Endothelial cell of umbilical vein (primary cell): ENCODE measurements at regions not wholly inside any gene's neighbourhood (a gene's known extent, or its start where the extent isn't known, plus 50 kb on each side); places are given as distances from the start of the nearest gene placed in this dataset.

Experiments
- BruUV-seq: library from RNA; stranded (reverse); fragments of 400-500 nt; replicated peaks from 2 replicates; lab custom pipeline; 2021; lab: Mats Ljungman, UMichigan
- CTCF ChIA-PET: fragments of 300-600, 350-600 bp; sonication (Branson Sonifier 250); formaldehyde crosslinking; loops from one replicate; lab custom pipeline; 2021; ENCODE audit warnings: antibody characterized with exemption, inconsistent platforms; lab: Charles Lee
- POLR2A ChIA-PET: fragments of 300-600, 350-600 bp; sonication (Branson Sonifier 250); formaldehyde crosslinking; loops from one replicate; lab custom pipeline; 2021; ENCODE audit warnings: antibody characterized with exemption, inconsistent platforms; lab: Charles Lee
- DNase-seq: peaks from one replicate; pipeline ENCODE4 v3.0.0-alpha.2; 2011; ENCODE audit warnings: low read depth, low spot score
- FAIRE-seq: peaks from 2 replicates; lab custom pipeline; 2011; peaks lifted over from hg19 to GRCh38; lab: Jason Lieb, UNC
- H2AFZ ChIP-seq: 2 replicates; pipeline ENCODE4 v1.6.0; 2012; ENCODE audit warnings: low read depth, low read length, control low read depth, inconsistent platforms
- H3K27ac ChIP-seq: 2 replicates; pipeline ENCODE4 v1.5.1; 2011; ENCODE audit warnings: low read depth, mild to moderate bottlenecking, control low read depth, low read length, moderate library complexity; ENCODE audit not compliant: insufficient read depth
- H3K27me3 ChIP-seq, 2 experiments: 2 replicates each; pipeline versions ENCODE4 v1.6.0 to v1.6.1; 2011; ENCODE audit warnings: low read length in 2 of 2, mixed read lengths in 1 of 2; ENCODE audit not compliant: control insufficient read depth in 2 of 2, insufficient read depth in 2 of 2
- H3K36me3 ChIP-seq, 2 experiments: 2 replicates in 1 of 2; 3 replicates in 1 of 2; pipeline ENCODE4 v1.5.1; 2011; ENCODE audit warnings: low read length in 2 of 2, mild to moderate bottlenecking in 1 of 2, moderate library complexity in 1 of 2; ENCODE audit not compliant: control insufficient read depth in 2 of 2, insufficient read depth in 2 of 2; ENCODE audit errors: extremely low read depth in 1 of 2
- H3K4me1 ChIP-seq: 3 replicates; pipeline ENCODE4 v1.5.1; 2011; ENCODE audit warnings: mild to moderate bottlenecking, low read length; ENCODE audit not compliant: control insufficient read depth, insufficient read depth; ENCODE audit errors: extremely low read depth
- H3K4me2 ChIP-seq: 2 replicates; pipeline ENCODE4 v1.6.1; 2011; ENCODE audit warnings: low read length, control low read depth, mixed read lengths; ENCODE audit not compliant: insufficient read depth
- H3K4me3 ChIP-seq, 3 experiments: fragments of 200-600 bp in 1 of 3; sonication (generic), shearing (Covaris generic) in 1 of 3; replicated peaks in 1 of 3; 2 replicates each; pipeline ENCODE4 v1.5.1; 2011 to 2016; ENCODE audit warnings: control low read depth in 3 of 3, low read length in 3 of 3, mild to moderate bottlenecking in 2 of 3, inconsistent platforms in 1 of 3, low read depth in 1 of 3, moderate library complexity in 1 of 3; ENCODE audit not compliant: insufficient read depth in 1 of 3
- H3K79me2 ChIP-seq: 2 replicates; pipeline ENCODE4 v1.6.0; 2012; ENCODE audit warnings: low read length, inconsistent platforms; ENCODE audit not compliant: control insufficient read depth, insufficient read depth
- H3K9ac ChIP-seq: replicated peaks from 2 replicates; pipeline ENCODE3; 2011; ENCODE audit warnings: low read length, control low read depth; ENCODE audit not compliant: insufficient read depth; ENCODE audit errors: extremely low read depth
- H3K9me1 ChIP-seq: replicated peaks from 3 replicates; pipeline ENCODE4 v1.6.0; 2011; ENCODE audit warnings: mild to moderate bottlenecking, low read length; ENCODE audit not compliant: control insufficient read depth, insufficient read depth; ENCODE audit errors: extremely low read depth
- H3K9me3 ChIP-seq: replicated peaks from 2 replicates; pipeline ENCODE4 v1.5.1; 2012; ENCODE audit warnings: low read length, inconsistent platforms; ENCODE audit not compliant: control insufficient read depth, insufficient read depth
- H4K20me1 ChIP-seq: replicated peaks from 2 replicates; pipeline ENCODE3; 2011; ENCODE audit warnings: mild to moderate bottlenecking, low read length; ENCODE audit not compliant: control insufficient read depth, insufficient read depth; ENCODE audit errors: extremely low read depth
- EZH2 ChIP-seq: IDR thresholded peaks from 2 replicates; pipeline ENCODE4 v1.6.1; 2012; ENCODE audit warnings: borderline replicate concordance, low read depth, mild to moderate bottlenecking, moderate library complexity, low read length, inconsistent platforms; ENCODE audit not compliant: severe bottlenecking
- FOS ChIP-seq: IDR thresholded peaks from 2 replicates; pipeline ENCODE4 v1.6.1; 2011; ENCODE audit warnings: mild to moderate bottlenecking, low read length, moderate library complexity, borderline replicate concordance; ENCODE audit not compliant: insufficient read depth
- GATA2 ChIP-seq: IDR thresholded peaks from 2 replicates; pipeline ENCODE4 v1.7.0; 2011; ENCODE audit warnings: low read depth, mild to moderate bottlenecking, moderate library complexity, mixed read lengths, low read length; ENCODE audit not compliant: insufficient read length, insufficient read depth
- JUN ChIP-seq: IDR thresholded peaks from 2 replicates; pipeline ENCODE4 v1.6.1; 2011; ENCODE audit warnings: borderline replicate concordance, low read depth; ENCODE audit not compliant: insufficient read length, insufficient read depth
- MYC ChIP-seq: IDR thresholded peaks from one replicate; pipeline ENCODE4 v1.6.1; 2011; ENCODE audit warnings: mild to moderate bottlenecking, low read depth, low read length
- POLR2A ChIP-seq: IDR thresholded peaks from 2 replicates; pipeline ENCODE4 v1.6.1; 2012; ENCODE audit warnings: low read depth, mild to moderate bottlenecking, control low read depth, low read length
- POLR2AphosphoS5 ChIP-seq: IDR thresholded peaks from 2 replicates; pipeline ENCODE4 v1.6.1; 2012; ENCODE audit warnings: low read depth, mild to moderate bottlenecking, control low read depth, low read length, moderate library complexity; ENCODE audit not compliant: insufficient read depth
- dilution Hi-C: fragments of 300-500 bp; cut with MboI; formaldehyde crosslinking; loops from one replicate; pipeline ENCODE4 v1.15.0; 2019; ENCODE audit warnings: low sequenced_read_pairs; ENCODE audit not compliant: extremely low pct_ligation_motif_present
- intact Hi-C: fragments of 100-400 bp; cut with micrococcal nuclease; formaldehyde crosslinking; loops from one replicate; pipeline ENCODE4 v1.10.0; 2022
- TF ChIP-seq, protein P1 (sequence below), 2 donors: IDR thresholded peaks; 1 replicate in 1 of 2; 2 replicates in 1 of 2; pipeline ENCODE4 v1.5.1; 2011; ENCODE audit warnings: low read length in 2 of 2, mild to moderate bottlenecking in 2 of 2, moderate library complexity in 2 of 2, control low read depth in 1 of 2, inconsistent platforms in 1 of 2, low read depth in 1 of 2; ENCODE audit not compliant: insufficient read depth in 1 of 2; ENCODE audit errors: extremely low read depth in 1 of 2
- TF ChIP-seq, protein P2 (sequence below): IDR thresholded peaks from 2 replicates; pipeline ENCODE4 v1.6.1; 2011; ENCODE audit not compliant: insufficient read depth, insufficient read length

DNA sequence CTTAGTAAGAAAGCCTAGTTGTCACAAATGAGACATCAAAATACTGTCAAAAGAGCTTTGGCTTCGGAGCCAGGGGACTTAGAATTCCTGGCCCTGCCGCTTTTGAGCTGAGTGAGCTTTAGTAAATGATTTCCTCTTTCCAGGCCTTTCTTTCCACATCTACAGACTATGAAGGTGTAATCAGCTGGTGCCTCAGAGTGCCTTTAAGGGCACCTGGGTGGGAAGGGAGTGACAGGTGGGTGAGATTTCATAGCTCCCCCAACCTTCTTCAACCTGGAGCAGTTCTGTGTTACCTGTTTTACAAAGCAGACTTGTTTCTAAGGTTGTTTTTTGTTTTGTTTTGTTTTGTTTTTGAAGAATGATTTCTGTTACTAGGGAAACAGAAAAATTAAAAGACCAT is 154.7 kb upstream of the BOD1L1 start:
- FAIRE-seq (no peak), DNase-seq (no peak)
- Histone ChIP-seq H3K4me3 (no peak overlapping the region), H3K79me2 (no peaks in the 10 kb centered on the region), H4K20me1 (no peaks in the 10 kb centered on the region), H3K9ac (no peak overlapping the region), H3K27me3 (no peaks in the 10 kb centered on the region), H3K36me3 (no peaks in the 10 kb centered on the region), H3K9me1 (no peaks in the 10 kb centered on the region), H3K9me3 (no peaks in the 10 kb centered on the region), H2AFZ (no peak overlapping the region), H3K4me1 (no peaks in the 10 kb centered on the region), H3K4me2 (no peak overlapping the region), H3K27ac (no peak overlapping the region)
- CTCF ChIA-PET = no interaction called here
- TF ChIP-seq MYC (no peak), POLR2A (no peak), EZH2 (no peak), GATA2 (no peak), FOS (no peak), POLR2AphosphoS5 (no peak), JUN (no peak)
- TF ChIP-seq, protein P1, sequence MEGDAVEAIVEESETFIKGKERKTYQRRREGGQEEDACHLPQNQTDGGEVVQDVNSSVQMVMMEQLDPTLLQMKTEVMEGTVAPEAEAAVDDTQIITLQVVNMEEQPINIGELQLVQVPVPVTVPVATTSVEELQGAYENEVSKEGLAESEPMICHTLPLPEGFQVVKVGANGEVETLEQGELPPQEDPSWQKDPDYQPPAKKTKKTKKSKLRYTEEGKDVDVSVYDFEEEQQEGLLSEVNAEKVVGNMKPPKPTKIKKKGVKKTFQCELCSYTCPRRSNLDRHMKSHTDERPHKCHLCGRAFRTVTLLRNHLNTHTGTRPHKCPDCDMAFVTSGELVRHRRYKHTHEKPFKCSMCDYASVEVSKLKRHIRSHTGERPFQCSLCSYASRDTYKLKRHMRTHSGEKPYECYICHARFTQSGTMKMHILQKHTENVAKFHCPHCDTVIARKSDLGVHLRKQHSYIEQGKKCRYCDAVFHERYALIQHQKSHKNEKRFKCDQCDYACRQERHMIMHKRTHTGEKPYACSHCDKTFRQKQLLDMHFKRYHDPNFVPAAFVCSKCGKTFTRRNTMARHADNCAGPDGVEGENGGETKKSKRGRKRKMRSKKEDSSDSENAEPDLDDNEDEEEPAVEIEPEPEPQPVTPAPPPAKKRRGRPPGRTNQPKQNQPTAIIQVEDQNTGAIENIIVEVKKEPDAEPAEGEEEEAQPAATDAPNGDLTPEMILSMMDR (IDR thresholded peaks at IDR 0.05; ENCODE audit: extremely low read depth in 1 of 2, insufficient read depth in 1 of 2, low read depth in 1 of 2, low read length in 2 of 2) = no peak
- TF ChIP-seq, protein P2, sequence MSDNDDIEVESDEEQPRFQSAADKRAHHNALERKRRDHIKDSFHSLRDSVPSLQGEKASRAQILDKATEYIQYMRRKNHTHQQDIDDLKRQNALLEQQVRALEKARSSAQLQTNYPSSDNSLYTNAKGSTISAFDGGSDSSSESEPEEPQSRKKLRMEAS = no peak
- BruUV-seq = no TSS peak
- intact Hi-C loops = no loop called here
- dilution Hi-C loops = no loop called here
- POLR2A ChIA-PET = no interaction called here
